C1 segment of cervical spinal cord (tissue), 14 donors: ENCODE measurements at regions not wholly inside any gene's neighbourhood (a gene's known extent, or its start where the extent isn't known, plus 50 kb on each side); places are given as distances from the start of the nearest gene placed in this dataset.

Experiments
- DNase-seq, 14 donors: peaks; one replicate each; lab custom pipeline; 2025; lab: John Stamatoyannopoulos, UW

GRCh38 chr3:194080913-194081800 is 54.8 kb upstream of the HES1 start:
- no peak for DNase-seq

- no peak for DNase-seq
These were observed 54.1 kb upstream of the HES1 start for GRCh38 chr3:194081826-194082225.

- DNase-seq, result no peak
These were observed 53.0 kb upstream of the HES1 start for GRCh38 chr3:194082743-194083636.

GRCh38 chr3:194083637-194084224 is 52.2 kb upstream of the HES1 start:
- no peak for DNase-seq

- no peak for DNase-seq
These were observed 51.7 kb upstream of the HES1 start for GRCh38 chr3:194084284-194084683.
